ENCODE measurements at regions not wholly inside any gene's neighbourhood (a gene's known extent, or its start where the extent isn't known, plus 50 kb on each side); places are given as distances from the start of the nearest gene placed in this dataset.

DNA sequence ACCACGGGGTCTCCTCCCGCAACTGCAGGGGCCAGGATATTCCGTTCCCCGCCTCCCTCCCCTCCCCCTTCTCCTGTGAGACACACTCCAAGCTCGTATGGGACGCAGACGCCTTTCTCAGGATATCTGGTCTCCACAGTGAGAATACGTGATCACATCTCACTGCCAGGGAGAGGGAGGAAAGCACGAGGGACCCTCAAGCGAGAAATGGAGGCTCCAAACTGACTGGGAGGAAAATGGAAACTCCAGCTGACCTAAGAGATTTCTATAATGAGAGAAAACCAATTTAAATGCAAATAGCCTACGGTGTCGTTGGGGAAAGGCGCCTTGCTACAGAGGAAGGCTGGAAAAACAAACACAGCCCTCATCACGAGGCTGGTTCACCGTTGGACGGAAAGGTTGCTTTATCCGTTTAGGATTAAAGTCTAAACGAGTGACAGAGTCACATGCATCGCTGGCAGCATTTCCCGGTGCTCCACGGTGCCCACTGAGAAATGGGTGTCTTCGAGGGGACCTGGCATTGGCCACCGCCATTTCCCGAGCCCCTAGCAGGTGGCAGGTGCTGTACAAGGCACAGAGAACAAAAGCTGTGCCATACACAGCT, 116.9 kb upstream of the CPEB4 start:
- H3K4me3 ChIP-seq (ENCODE audit: low read depth, low read length): no peak overlapping the region
- DNase-seq (ENCODE audit: low read depth, low spot score): no peak
- ChIA-PET POLR2A (no interaction called here), CTCF (interaction anchor here (1.6 kb wide), 1 partner anchor 202 kb away, joined by 5 read pairs; no protein-coding TSS in a partner anchor)
- TF ChIP-seq, protein P1, sequence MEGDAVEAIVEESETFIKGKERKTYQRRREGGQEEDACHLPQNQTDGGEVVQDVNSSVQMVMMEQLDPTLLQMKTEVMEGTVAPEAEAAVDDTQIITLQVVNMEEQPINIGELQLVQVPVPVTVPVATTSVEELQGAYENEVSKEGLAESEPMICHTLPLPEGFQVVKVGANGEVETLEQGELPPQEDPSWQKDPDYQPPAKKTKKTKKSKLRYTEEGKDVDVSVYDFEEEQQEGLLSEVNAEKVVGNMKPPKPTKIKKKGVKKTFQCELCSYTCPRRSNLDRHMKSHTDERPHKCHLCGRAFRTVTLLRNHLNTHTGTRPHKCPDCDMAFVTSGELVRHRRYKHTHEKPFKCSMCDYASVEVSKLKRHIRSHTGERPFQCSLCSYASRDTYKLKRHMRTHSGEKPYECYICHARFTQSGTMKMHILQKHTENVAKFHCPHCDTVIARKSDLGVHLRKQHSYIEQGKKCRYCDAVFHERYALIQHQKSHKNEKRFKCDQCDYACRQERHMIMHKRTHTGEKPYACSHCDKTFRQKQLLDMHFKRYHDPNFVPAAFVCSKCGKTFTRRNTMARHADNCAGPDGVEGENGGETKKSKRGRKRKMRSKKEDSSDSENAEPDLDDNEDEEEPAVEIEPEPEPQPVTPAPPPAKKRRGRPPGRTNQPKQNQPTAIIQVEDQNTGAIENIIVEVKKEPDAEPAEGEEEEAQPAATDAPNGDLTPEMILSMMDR (IDR thresholded peaks at IDR 0.05; ENCODE audit: insufficient read depth, low read length, missing control alignments): no peak

DNA sequence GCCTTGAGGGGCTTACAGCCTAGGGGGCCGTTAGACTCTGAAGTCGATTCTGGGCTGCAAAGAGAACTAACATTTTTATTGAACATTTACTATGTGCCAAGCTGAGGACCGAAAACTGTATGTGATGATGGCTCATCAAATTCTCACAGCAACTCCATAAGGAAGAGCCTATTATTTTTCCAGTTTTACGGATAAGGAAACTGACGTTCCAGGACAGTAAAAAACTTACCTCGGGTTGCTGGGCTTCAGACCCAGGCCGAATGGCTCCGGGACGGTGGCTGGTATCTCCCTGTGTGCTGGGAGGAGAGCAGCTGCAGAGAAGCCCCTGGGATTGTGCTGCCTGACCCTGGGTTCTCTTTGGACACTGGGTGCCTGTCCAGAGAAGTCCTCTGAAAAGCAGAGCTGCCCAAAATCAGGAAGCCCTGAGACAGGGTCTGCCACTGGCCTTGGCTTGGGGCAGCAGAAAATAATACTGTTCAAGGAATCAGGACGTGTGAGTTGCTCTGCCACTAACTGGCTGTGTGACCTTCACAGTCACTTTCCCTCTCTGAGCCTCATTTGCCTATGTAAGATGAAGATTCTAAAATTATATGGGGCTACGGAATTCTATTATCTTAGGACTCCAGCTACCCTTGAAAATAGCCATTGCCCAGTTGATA, 116.3 kb upstream of the CPEB4 start:
- DNase-seq (ENCODE audit: low read depth, low spot score): no peak
- ChIA-PET CTCF (interaction anchor here (1.6 kb wide), 1 partner anchor 201 kb away, joined by 5 read pairs; no protein-coding TSS in a partner anchor), POLR2A (no interaction called here)
- no peak overlapping the region for H3K4me3 ChIP-seq (ENCODE audit: low read depth, low read length)
- TF ChIP-seq, protein P1 (IDR thresholded peaks at IDR 0.05; ENCODE audit: insufficient read depth, low read length, missing control alignments): no peak

DNA sequence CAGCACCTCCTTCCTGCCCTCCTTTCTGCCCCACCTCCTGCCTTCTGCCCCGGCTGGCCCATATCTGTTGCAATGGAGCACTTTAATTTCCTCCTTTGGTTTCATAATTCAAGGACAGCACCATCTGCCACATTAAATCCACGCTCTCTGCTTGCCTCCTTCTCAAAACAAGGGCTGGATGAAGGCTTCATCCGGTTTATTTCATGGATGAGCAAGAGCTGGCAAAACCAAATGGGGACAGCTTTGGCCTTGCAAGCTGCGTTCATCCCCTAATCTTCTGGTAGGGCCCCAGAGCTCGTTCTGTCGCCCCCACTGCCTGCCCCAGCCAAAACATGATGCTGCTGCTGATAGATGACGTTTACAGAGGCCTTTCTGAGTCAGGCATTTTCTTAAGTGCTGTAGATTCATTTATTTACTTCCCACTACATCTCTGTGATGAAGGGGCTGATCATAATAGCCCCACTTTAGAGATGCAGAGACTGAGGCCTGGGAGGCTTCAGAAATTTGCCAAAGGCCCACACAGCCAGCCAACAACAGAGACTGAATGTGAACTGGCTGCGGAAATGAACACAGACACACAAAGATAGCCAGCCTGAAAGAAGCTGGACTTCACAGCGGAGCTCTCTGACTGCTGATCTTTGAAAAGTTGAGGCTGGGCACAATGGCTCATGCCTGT, 115.6 kb upstream of the CPEB4 start:
- POLR2A ChIA-PET: no interaction called here
- CTCF ChIA-PET: interaction anchor here (1.6 kb wide), 1 partner anchor 201 kb away, joined by 5 read pairs; no protein-coding TSS in a partner anchor
- no peak for DNase-seq (ENCODE audit: low read depth, low spot score)
- H3K4me3 ChIP-seq (ENCODE audit: low read depth, low read length): no peak overlapping the region
- TF ChIP-seq, protein P1 (IDR thresholded peaks at IDR 0.05; ENCODE audit: insufficient read depth, low read length, missing control alignments): no peak

DNA sequence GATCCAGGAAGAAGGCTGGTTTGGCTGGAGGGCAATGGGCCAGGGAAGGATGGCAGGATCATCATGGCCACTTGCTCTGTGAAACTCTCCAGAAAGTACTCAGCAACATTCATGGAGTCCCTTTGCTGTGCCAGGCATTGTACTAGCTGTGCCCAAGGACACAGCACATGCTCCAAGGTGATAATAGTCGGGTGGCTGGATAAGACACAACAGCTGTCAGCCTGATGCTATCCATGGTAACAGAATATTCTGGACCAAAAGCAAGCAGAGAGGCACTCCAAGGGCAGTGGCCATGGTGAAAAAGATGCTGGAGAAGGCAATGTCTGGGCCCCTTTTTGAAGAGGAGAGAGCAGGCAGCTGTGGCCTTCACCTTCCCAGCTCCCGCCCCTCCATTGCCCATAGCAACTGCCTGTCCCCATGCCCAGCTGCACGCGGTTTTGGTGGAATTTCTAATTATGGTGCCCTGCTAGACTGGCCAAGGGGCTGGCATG, 113.8 kb upstream of the CPEB4 start:
- TF ChIP-seq, protein P1 (IDR thresholded peaks at IDR 0.05; ENCODE audit: insufficient read depth, low read length, missing control alignments): no peak
- POLR2A ChIA-PET: no interaction called here
- no peak overlapping the region for H3K4me3 ChIP-seq (ENCODE audit: low read depth, low read length)
- no peak for DNase-seq (ENCODE audit: low read depth, low spot score)
- CTCF ChIA-PET: no interaction called here

DNA sequence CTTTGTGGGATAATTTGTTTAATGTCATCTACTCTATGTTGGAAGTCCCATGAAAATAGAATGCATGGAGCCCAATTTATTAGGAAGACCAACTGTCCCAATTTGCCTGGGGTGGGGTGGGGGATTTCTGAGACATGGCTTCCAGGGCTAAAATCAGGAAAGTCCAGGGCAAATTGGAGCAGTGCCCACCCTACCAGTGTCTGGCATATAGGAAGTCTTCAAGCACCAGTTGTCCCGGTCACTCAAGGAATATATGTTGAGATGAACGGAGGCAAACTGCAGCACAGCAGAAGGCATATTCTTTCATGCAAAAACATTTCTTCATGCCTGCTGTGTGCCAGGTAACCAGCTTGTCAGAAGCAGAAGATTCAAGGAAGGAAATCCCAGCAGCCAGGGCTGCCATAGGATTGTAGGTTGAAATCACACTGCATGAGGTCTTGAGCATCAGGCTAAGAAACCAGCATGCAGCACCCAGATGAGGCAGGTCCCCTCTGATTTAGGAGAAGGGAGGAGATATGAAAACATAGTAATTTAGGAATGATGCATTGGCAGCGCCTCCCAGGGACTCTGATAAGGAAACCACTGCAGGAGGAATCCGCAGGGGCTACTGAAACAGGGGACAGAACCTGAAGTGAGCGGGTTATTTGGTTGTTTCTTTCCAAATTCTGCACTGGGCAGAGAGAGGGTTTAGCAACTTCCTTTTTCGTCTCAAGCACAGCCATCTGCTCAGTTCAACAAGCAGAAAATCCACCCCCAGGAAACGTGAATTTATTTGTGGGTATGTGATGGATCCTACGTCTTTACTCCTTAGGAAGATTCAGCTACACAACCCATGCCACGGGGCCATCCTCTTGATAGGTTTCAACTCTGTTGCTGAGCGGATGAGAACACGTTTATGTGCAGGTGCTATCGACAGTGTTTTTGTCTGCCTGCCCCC, 112.6 kb upstream of the CPEB4 start:
- ChIA-PET CTCF (no interaction called here), POLR2A (no interaction called here)
- DNase-seq (ENCODE audit: low read depth, low spot score): no peak
- TF ChIP-seq, protein P1 (IDR thresholded peaks at IDR 0.05; ENCODE audit: insufficient read depth, low read length, missing control alignments): no peak
- H3K4me3 ChIP-seq (ENCODE audit: low read depth, low read length): no peak overlapping the region
